OCI-LY7 (cell line): ENCODE measurements at regions not wholly inside any gene's neighbourhood (a gene's known extent, or its start where the extent isn't known, plus 50 kb on each side); places are given as distances from the start of the nearest gene placed in this dataset.

ENCODE experiments used
- BruUV-seq: library from RNA; stranded (reverse); fragments of 400-500 nt; replicated peaks from 2 replicates; lab custom pipeline; 2021; lab: Mats Ljungman, UMichigan
- CTCF ChIA-PET: fragments of 300-600 bp; sonication (Branson Sonifier 250); formaldehyde crosslinking; loops from one replicate; lab custom pipeline; 2022; ENCODE audit warnings: antibody characterized with exemption; ENCODE audit not compliant: unreplicated experiment; lab: Charles Lee
- POLR2A ChIA-PET: fragments of 300-600 bp; sonication (Branson Sonifier 250); formaldehyde crosslinking; loops from one replicate; lab custom pipeline; 2022; ENCODE audit warnings: antibody characterized with exemption; lab: Charles Lee
- DNase-seq: peaks from one replicate; pipeline ENCODE4 v3.0.0-alpha.2; 2015; ENCODE audit warnings: low spot score
- H2AFZ ChIP-seq: fragments of 200-600 bp; sonication (generic), shearing (Covaris generic); 2 replicates; pipeline ENCODE4 v1.6.1; 2014; ENCODE audit warnings: mild to moderate bottlenecking, antibody characterized with exemption, low read length, moderate library complexity
- H3K27ac ChIP-seq: fragments of 200-600 bp; sonication (generic); 2 replicates; pipeline ENCODE4 v1.5.1; 2014; ENCODE audit warnings: mixed run types, low read depth, mild to moderate bottlenecking, moderate library complexity, low read length, inconsistent platforms; ENCODE audit not compliant: poor library complexity, severe bottlenecking
- H3K36me3 ChIP-seq: fragments of 200-600 bp; sonication (generic); 2 replicates; pipeline ENCODE4 v1.6.1; 2014; ENCODE audit warnings: mild to moderate bottlenecking, antibody characterized with exemption, low read length, moderate library complexity, mixed read lengths; ENCODE audit not compliant: insufficient read depth
- H3K4me1 ChIP-seq: fragments of 200-600 bp; sonication (generic); 2 replicates; pipeline ENCODE4 v1.5.1; 2014; ENCODE audit warnings: mild to moderate bottlenecking, low read length; ENCODE audit not compliant: insufficient read depth, poor library complexity, severe bottlenecking
- H3K4me2 ChIP-seq: fragments of 200-600 bp; sonication (generic); 2 replicates; pipeline ENCODE4 v1.6.1; 2014; ENCODE audit warnings: mild to moderate bottlenecking, low read length
- H3K4me3 ChIP-seq: fragments of 200-600 bp; sonication (generic); 2 replicates; pipeline ENCODE4 v1.5.1; 2014; ENCODE audit warnings: mild to moderate bottlenecking, low read depth, low read length; ENCODE audit not compliant: poor library complexity, severe bottlenecking
- H3K79me2 ChIP-seq: fragments of 200-600 bp; sonication (generic); 2 replicates; pipeline ENCODE4 v1.6.1; 2016; ENCODE audit warnings: low read depth, mild to moderate bottlenecking, low read length, moderate library complexity, mixed read lengths; ENCODE audit not compliant: insufficient read depth
- H3K9me2 ChIP-seq: fragments of 200-600 bp; sonication (generic); 2 replicates; pipeline ENCODE4 v1.6.1; 2016; ENCODE audit warnings: mild to moderate bottlenecking, low read length, mixed read lengths; ENCODE audit not compliant: insufficient read depth
- H3K9me3 ChIP-seq: fragments of 200-600 bp; sonication (generic); 2 replicates; pipeline ENCODE4 v1.6.1; 2014; ENCODE audit warnings: mild to moderate bottlenecking, mixed run types, low read length, mixed read lengths
- H4K20me1 ChIP-seq: fragments of 200-600 bp; sonication (generic); 2 replicates; pipeline ENCODE4 v1.6.1; 2014; ENCODE audit warnings: mild to moderate bottlenecking, antibody characterized with exemption, low read length, moderate library complexity, mixed read lengths; ENCODE audit not compliant: insufficient read depth
- EZH2phosphoT487 ChIP-seq: fragments of 200-600 bp; sonication (generic); IDR thresholded peaks from 2 replicates; pipeline ENCODE4 v1.6.1; 2018; ENCODE audit warnings: low read depth, borderline replicate concordance, mild to moderate bottlenecking, mixed run types, antibody characterized with exemption, low read length, moderate library complexity, mixed read lengths
- intact Hi-C: fragments of 100-400 bp; cut with micrococcal nuclease; formaldehyde crosslinking; loops from one replicate; pipeline ENCODE4 v1.10.0; 2022; ENCODE audit not compliant: unreplicated experiment
- TF ChIP-seq, protein P1 (sequence below): fragments of 200-600 bp; sonication (generic); conservative IDR thresholded peaks from 2 replicates; pipeline ENCODE4 v1.5.1; 2014; ENCODE audit warnings: mild to moderate bottlenecking, antibody characterized with exemption, low read length, moderate library complexity, mixed read lengths

DNA sequence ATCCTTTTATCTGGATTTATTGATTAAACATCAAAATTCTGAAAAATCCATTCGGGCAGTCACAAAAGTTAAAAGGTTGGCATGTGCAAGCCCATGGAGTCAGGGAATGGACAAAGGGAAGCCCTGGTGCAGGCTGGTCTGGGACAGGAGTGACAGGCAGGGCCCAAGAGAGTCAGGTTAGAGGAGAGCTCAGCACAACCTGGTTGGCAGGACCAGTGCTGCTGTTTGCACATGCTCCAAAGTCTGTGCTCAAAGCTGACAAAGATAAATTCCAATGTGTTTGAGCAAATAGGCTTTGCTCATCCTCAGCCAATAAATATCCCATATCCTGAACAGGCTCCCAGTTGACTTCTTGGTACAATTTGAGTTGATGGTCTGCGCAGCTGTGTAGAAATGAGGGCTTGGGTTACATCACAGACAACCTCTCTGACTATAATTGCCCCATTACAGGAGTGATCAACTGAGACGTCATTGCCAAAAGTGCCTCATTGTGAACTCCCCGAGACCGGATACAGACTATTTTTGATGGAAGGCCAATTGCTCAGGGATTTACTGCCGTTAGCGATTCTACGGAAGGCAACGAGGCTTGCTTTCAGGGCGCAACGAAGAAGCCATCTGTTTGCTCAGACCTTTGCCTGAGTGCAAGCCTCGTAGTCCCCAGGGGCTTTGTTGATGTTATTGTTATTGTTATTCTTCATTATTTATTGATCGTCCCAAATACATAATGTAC lies 1008.1 kb upstream of the TENM3 start:
- Histone ChIP-seq H3K4me1 (no peaks in the 10 kb centered on the region), H3K9me3 (no peaks in the 10 kb centered on the region), H3K27ac (no peak overlapping the region), H3K36me3 (no peaks in the 10 kb centered on the region), H3K4me2 (no peak overlapping the region), H2AFZ (no peak overlapping the region), H4K20me1 (no peaks in the 10 kb centered on the region), H3K9me2 (no peaks in the 10 kb centered on the region), H3K79me2 (no peaks in the 10 kb centered on the region), H3K4me3 (no peak overlapping the region)
- TF ChIP-seq, protein P1, sequence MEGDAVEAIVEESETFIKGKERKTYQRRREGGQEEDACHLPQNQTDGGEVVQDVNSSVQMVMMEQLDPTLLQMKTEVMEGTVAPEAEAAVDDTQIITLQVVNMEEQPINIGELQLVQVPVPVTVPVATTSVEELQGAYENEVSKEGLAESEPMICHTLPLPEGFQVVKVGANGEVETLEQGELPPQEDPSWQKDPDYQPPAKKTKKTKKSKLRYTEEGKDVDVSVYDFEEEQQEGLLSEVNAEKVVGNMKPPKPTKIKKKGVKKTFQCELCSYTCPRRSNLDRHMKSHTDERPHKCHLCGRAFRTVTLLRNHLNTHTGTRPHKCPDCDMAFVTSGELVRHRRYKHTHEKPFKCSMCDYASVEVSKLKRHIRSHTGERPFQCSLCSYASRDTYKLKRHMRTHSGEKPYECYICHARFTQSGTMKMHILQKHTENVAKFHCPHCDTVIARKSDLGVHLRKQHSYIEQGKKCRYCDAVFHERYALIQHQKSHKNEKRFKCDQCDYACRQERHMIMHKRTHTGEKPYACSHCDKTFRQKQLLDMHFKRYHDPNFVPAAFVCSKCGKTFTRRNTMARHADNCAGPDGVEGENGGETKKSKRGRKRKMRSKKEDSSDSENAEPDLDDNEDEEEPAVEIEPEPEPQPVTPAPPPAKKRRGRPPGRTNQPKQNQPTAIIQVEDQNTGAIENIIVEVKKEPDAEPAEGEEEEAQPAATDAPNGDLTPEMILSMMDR = no peak
- no peak for TF ChIP-seq EZH2phosphoT487
- ChIA-PET POLR2A (no interaction called here), CTCF (no interaction called here)
- BruUV-seq = no TSS peak
- intact Hi-C loops = no loop called here
- no peak for DNase-seq

GRCh38 chr4:181245326-181245725 lies 997.9 kb upstream of the TENM3 start:
- no peak for DNase-seq
- Histone ChIP-seq H3K9me3 (no peaks in the 10 kb centered on the region), H3K27ac (no peak overlapping the region), H4K20me1 (no peaks in the 10 kb centered on the region), H3K4me1 (no peaks in the 10 kb centered on the region), H3K36me3 (no peaks in the 10 kb centered on the region), H2AFZ (no peak overlapping the region), H3K4me3 (no peak overlapping the region), H3K9me2 (no peaks in the 10 kb centered on the region), H3K79me2 (no peaks in the 10 kb centered on the region), H3K4me2 (no peak overlapping the region)
- BruUV-seq = no TSS peak
- TF ChIP-seq, protein P1 = no peak
- TF ChIP-seq EZH2phosphoT487 = no peak
- CTCF ChIA-PET = no interaction called here
- intact Hi-C loops = no loop called here
- POLR2A ChIA-PET = interaction anchor here (0.6 kb wide), 1 partner anchor 253 kb away, joined by 3 read pairs; no protein-coding TSS in a partner anchor

- Histone ChIP-seq H3K4me1 (no peaks in the 10 kb centered on the region), H4K20me1 (no peaks in the 10 kb centered on the region), H3K27ac (no peak overlapping the region), H3K36me3 (no peaks in the 10 kb centered on the region), H3K9me3 (no peaks in the 10 kb centered on the region), H3K79me2 (no peaks in the 10 kb centered on the region), H3K4me2 (no peak overlapping the region), H3K4me3 (no peak overlapping the region), H2AFZ (no peak overlapping the region), H3K9me2 (no peaks in the 10 kb centered on the region)
- CTCF ChIA-PET = no interaction called here
- intact Hi-C loops = no loop called here
- TF ChIP-seq EZH2phosphoT487 = no peak
- TF ChIP-seq, protein P1 = no peak
- DNase-seq = no peak
- POLR2A ChIA-PET = no interaction called here
- no TSS peak for BruUV-seq
Observed at GRCh38 chr4:181249031-181249430, 994.2 kb upstream of the TENM3 start.
